Upper lobe of left lung (tissue), 4 donors: ENCODE measurements at regions not wholly inside any gene's neighbourhood (a gene's known extent, or its start where the extent isn't known, plus 50 kb on each side); places are given as distances from the start of the nearest gene placed in this dataset.

Source experiments
- CTCF ChIP-seq, 6 experiments: fragments of 450-650 bp in 4 of 6; fragments of 200-600 bp in 2 of 6; sonication (generic) in 2 of 6; IDR thresholded peaks; one replicate each; pipeline ENCODE4 v1.5.1; 2016 to 2019; ENCODE audit warnings: antibody characterized with exemption in 6 of 6
- POLR2AphosphoS5 ChIP-seq, 2 donors: sonication (generic); formaldehyde crosslinking; IDR thresholded peaks; one replicate each; pipeline ENCODE4 v1.5.1; 2017; ENCODE audit warnings: antibody characterized with exemption in 2 of 2

DNA sequence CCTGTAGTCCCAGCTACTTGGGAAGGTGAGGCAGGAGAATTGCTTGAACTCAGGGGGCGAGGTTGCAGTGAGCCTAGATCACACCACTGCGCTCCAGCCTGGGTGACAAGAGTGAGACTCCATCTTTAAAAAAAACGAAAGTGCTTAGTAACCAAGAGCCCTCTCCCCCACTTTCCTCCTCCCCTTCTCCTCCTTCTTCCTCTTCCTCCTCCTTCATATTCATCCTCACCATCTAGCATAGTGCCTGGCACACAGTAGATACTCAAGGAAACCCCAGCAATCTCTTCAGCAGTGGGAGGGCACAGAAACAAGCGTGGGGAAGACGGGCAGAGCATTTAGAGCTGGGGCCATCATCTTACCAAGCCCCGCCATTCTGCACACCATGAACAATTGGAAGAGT, 119.4 kb upstream of the SLC45A1 start:
- TF ChIP-seq CTCF (IDR thresholded peaks at IDR 0.05) (no peak), POLR2AphosphoS5 (IDR thresholded peaks at IDR 0.05) (no peak)
